H1 (cell line): ENCODE measurements at regions not wholly inside any gene's neighbourhood (a gene's known extent, or its start where the extent isn't known, plus 50 kb on each side); places are given as distances from the start of the nearest gene placed in this dataset.

Source experiments
- CTCF ChIA-PET: fragments of 300-600 bp; sonication (Branson Sonifier 250); formaldehyde crosslinking; loops from one replicate; lab custom pipeline; 2021; ENCODE audit not compliant: partially characterized antibody; lab: Charles Lee
- POLR2A ChIA-PET: fragments of 300-600 bp; sonication (Branson Sonifier 250); formaldehyde crosslinking; loops from one replicate; lab custom pipeline; 2021; ENCODE audit warnings: inconsistent platforms; ENCODE audit not compliant: partially characterized antibody; lab: Charles Lee
- DNase-seq, 2 experiments: peaks; one replicate each; pipeline versions ENCODE4 v3.0.0 to v3.0.0-alpha.2; 2010 to 2022; ENCODE audit warnings: low spot score in 2 of 2, low read depth in 1 of 2, mixed read lengths in 1 of 2
- FAIRE-seq: peaks from 2 replicates; lab custom pipeline; 2011; peaks lifted over from hg19 to GRCh38; lab: Jason Lieb, UNC
- H2AFZ ChIP-seq: 2 replicates; pipeline ENCODE4 v1.8.1; 2012; ENCODE audit warnings: low read length, inconsistent platforms
- H2AK5ac ChIP-seq: 2 replicates; pipeline ENCODE4 v1.6.1; 2013; ENCODE audit warnings: low read depth, low read length
- H2BK120ac ChIP-seq: replicated peaks from 2 replicates; pipeline ENCODE3; 2013; ENCODE audit warnings: low read depth, low read length, inconsistent platforms
- H2BK12ac ChIP-seq: 2 replicates; pipeline ENCODE4 v1.6.1; 2013; ENCODE audit warnings: low read depth, low read length
- H2BK15ac ChIP-seq: 2 replicates; pipeline ENCODE4 v1.6.1; 2013; ENCODE audit warnings: low read length
- H2BK20ac ChIP-seq: 2 replicates; pipeline ENCODE4 v1.6.1; 2013; ENCODE audit warnings: low read length
- H2BK5ac ChIP-seq: 2 replicates; pipeline ENCODE4 v1.6.1; 2013; ENCODE audit warnings: low read depth, low read length
- H3K14ac ChIP-seq: 2 replicates; pipeline ENCODE4 v1.6.1; 2013; ENCODE audit warnings: inconsistent platforms; ENCODE audit not compliant: insufficient read length
- H3K18ac ChIP-seq: 2 replicates; pipeline ENCODE4 v1.6.1; 2013; ENCODE audit warnings: low read length; ENCODE audit errors: extremely low read depth
- H3K23ac ChIP-seq: 2 replicates; pipeline ENCODE4 v1.6.1; 2013; ENCODE audit warnings: inconsistent platforms; ENCODE audit not compliant: insufficient read length
- H3K23me2 ChIP-seq: 2 replicates; pipeline ENCODE4 v1.6.1; 2013; ENCODE audit warnings: low read depth, low read length
- H3K27ac ChIP-seq: 2 replicates; pipeline ENCODE4 v1.6.1; 2011; ENCODE audit warnings: low read depth, low read length, inconsistent platforms
- H3K27me3 ChIP-seq, 4 experiments: replicated peaks in 1 of 4; 1 replicate in 1 of 4; 2 replicates in 3 of 4; pipeline versions ENCODE4 v1.6.1 to v1.8.1; 2011 to 2013; ENCODE audit warnings: low read length in 3 of 4, mild to moderate bottlenecking in 3 of 4, inconsistent platforms in 2 of 4, mixed read lengths in 2 of 4, moderate library complexity in 1 of 4; ENCODE audit not compliant: control insufficient read depth in 3 of 4, insufficient read depth in 3 of 4; ENCODE audit errors: extremely low read depth in 1 of 4
- H3K36me3 ChIP-seq, 4 experiments: 2 replicates each; pipeline versions ENCODE4 v1.6.1 to v1.8.1; 2011 to 2013; ENCODE audit warnings: mild to moderate bottlenecking in 4 of 4, low read length in 3 of 4, moderate library complexity in 2 of 4, control low read depth in 1 of 4, inconsistent platforms in 1 of 4; ENCODE audit not compliant: insufficient read depth in 4 of 4, control insufficient read depth in 2 of 4
- H3K4ac ChIP-seq: replicated peaks from 2 replicates; pipeline ENCODE3; 2013; ENCODE audit warnings: low read length, low read depth, mixed read lengths, inconsistent platforms; ENCODE audit not compliant: insufficient read length
- H3K4me1 ChIP-seq, 4 experiments: replicated peaks in 1 of 4; 1 replicate in 1 of 4; 2 replicates in 3 of 4; pipeline versions ENCODE4 v1.6.1 to v1.8.1; 2011 to 2013; ENCODE audit warnings: low read length in 3 of 4, inconsistent platforms in 2 of 4, mixed read lengths in 1 of 4; ENCODE audit not compliant: insufficient read depth in 4 of 4, control insufficient read depth in 3 of 4
- H3K4me2 ChIP-seq, 2 experiments: 2 replicates each; pipeline versions ENCODE4 v1.6.1 to v1.8.1; 2011 to 2013; ENCODE audit warnings: low read depth in 2 of 2, low read length in 2 of 2, control low read depth in 1 of 2, inconsistent platforms in 1 of 2, mild to moderate bottlenecking in 1 of 2; ENCODE audit not compliant: insufficient read depth in 1 of 2
- H3K4me3 ChIP-seq, 4 experiments: fragments of 200-600, 300-600 bp in 1 of 4; sonication (generic), shearing (Covaris generic), sonication (Bioruptor Twin) in 1 of 4; 2 replicates each; pipeline versions ENCODE4 v1.5.1 to v1.8.1; 2011 to 2016; ENCODE audit warnings: low read length in 4 of 4, low read depth in 3 of 4, control low read depth in 2 of 4, inconsistent platforms in 2 of 4, mild to moderate bottlenecking in 2 of 4, mixed read lengths in 1 of 4, moderate library complexity in 1 of 4; ENCODE audit not compliant: insufficient read depth in 2 of 4; ENCODE audit errors: extremely low read depth in 1 of 4
- H3K56ac ChIP-seq: replicated peaks from 2 replicates; pipeline ENCODE3; 2013; ENCODE audit warnings: low read depth, mild to moderate bottlenecking, mixed read lengths, low read length, inconsistent platforms; ENCODE audit not compliant: insufficient read length
- H3K79me1 ChIP-seq: 2 replicates; pipeline ENCODE4 v1.6.1; 2013; ENCODE audit warnings: low read depth, low read length, control low read depth
- H3K79me2 ChIP-seq, 2 experiments: 2 replicates each; pipeline versions ENCODE4 v1.6.1 to v1.8.1; 2012 to 2013; ENCODE audit warnings: low read length in 2 of 2, mild to moderate bottlenecking in 2 of 2, inconsistent platforms in 1 of 2; ENCODE audit not compliant: insufficient read depth in 2 of 2, control insufficient read depth in 1 of 2
- H3K9ac ChIP-seq, 4 experiments: replicated peaks in 1 of 4; 1 replicate in 1 of 4; 2 replicates in 3 of 4; pipeline versions ENCODE4 v1.6.1 to v1.8.1; 2011 to 2013; ENCODE audit warnings: low read depth in 3 of 4, low read length in 3 of 4, control low read depth in 2 of 4, mild to moderate bottlenecking in 2 of 4, moderate library complexity in 2 of 4, inconsistent platforms in 1 of 4; ENCODE audit errors: extremely low read depth in 1 of 4
- H3K9me3 ChIP-seq, 2 experiments: 2 replicates each; pipeline versions ENCODE4 v1.6.1 to v1.8.1; 2012 to 2013; ENCODE audit warnings: mild to moderate bottlenecking in 2 of 2, moderate library complexity in 2 of 2, control low read depth in 1 of 2, inconsistent platforms in 1 of 2, low read depth in 1 of 2, low read length in 1 of 2, mixed read lengths in 1 of 2; ENCODE audit not compliant: insufficient read depth in 2 of 2
- H4K20me1 ChIP-seq, 2 experiments: replicated peaks in 1 of 2; 2 replicates each; pipeline versions ENCODE3 to v1.8.1; 2011 to 2013; ENCODE audit warnings: inconsistent platforms in 2 of 2, low read length in 2 of 2, mild to moderate bottlenecking in 1 of 2; ENCODE audit not compliant: insufficient read depth in 2 of 2, control insufficient read depth in 1 of 2
- H4K5ac ChIP-seq: 2 replicates; pipeline ENCODE4 v1.6.1; 2013; ENCODE audit warnings: low read length, low read depth, mixed read lengths, inconsistent platforms; ENCODE audit not compliant: insufficient read length
- H4K8ac ChIP-seq: 2 replicates; pipeline ENCODE4 v1.8.0; 2013; ENCODE audit warnings: mild to moderate bottlenecking, moderate library complexity, low read length, inconsistent platforms; ENCODE audit not compliant: insufficient read depth; ENCODE audit errors: extremely low read depth
- H4K91ac ChIP-seq: replicated peaks from 2 replicates; pipeline ENCODE3; 2013; ENCODE audit warnings: low read length, mixed read lengths, inconsistent platforms; ENCODE audit not compliant: insufficient read length
- ASH2L ChIP-seq: fragments of 200-600, 300-600 bp; sonication (generic); IDR thresholded peaks from one replicate; pipeline ENCODE4 v1.7.1; 2017; ENCODE audit warnings: low read length
- CBX5 ChIP-seq: fragments of 300-800, 300-1000 bp; sonication (generic); IDR thresholded peaks from 2 replicates; pipeline ENCODE4 v1.7.1; 2016; ENCODE audit warnings: antibody characterized with exemption, low read length, low read depth
- EP300 ChIP-seq, 2 experiments: IDR thresholded peaks; 1 replicate in 1 of 2; 2 replicates in 1 of 2; pipeline ENCODE4 v1.6.1; 2011 to 2012; ENCODE audit warnings: low read depth in 2 of 2, low read length in 2 of 2, mild to moderate bottlenecking in 2 of 2, borderline replicate concordance in 1 of 2, inconsistent platforms in 1 of 2, moderate library complexity in 1 of 2
- GTF2F1 ChIP-seq: IDR thresholded peaks from 2 replicates; pipeline ENCODE4 v1.6.1; 2012; ENCODE audit warnings: low read depth, low read length, improper control_type of control experiment, borderline replicate concordance
- JUN ChIP-seq: IDR thresholded peaks from 2 replicates; pipeline ENCODE4 v1.6.1; 2011; ENCODE audit warnings: low read depth, mild to moderate bottlenecking, improper control_type of control experiment, low read length
- NANOG ChIP-seq: IDR thresholded peaks from 2 replicates; pipeline ENCODE4 v1.6.1; 2011; ENCODE audit warnings: low read length, low read depth, mild to moderate bottlenecking, inconsistent platforms; ENCODE audit not compliant: insufficient read depth, poor library complexity, severe bottlenecking
- RBBP5 ChIP-seq: IDR thresholded peaks from 2 replicates; pipeline ENCODE4 v1.7.1; 2012; ENCODE audit warnings: low read depth, mild to moderate bottlenecking, inconsistent platforms, low read length, moderate library complexity, borderline replicate concordance
- RFX5 ChIP-seq: IDR thresholded peaks from 2 replicates; pipeline ENCODE4 v1.6.1; 2011; ENCODE audit warnings: low read depth, low read length, improper control_type of control experiment, borderline replicate concordance
- SP2 ChIP-seq: IDR thresholded peaks from 2 replicates; pipeline ENCODE4 v1.6.1; 2012; ENCODE audit warnings: mild to moderate bottlenecking, low read length, inconsistent platforms
- SUZ12 ChIP-seq: fragments of 200-600 bp; sonication (generic); IDR thresholded peaks from 2 replicates; pipeline ENCODE4 v1.6.1; 2012; ENCODE audit warnings: mild to moderate bottlenecking, inconsistent platforms, low read length, moderate library complexity, mixed read lengths
- TBP ChIP-seq: IDR thresholded peaks from 2 replicates; pipeline ENCODE4 v1.6.1; 2011; ENCODE audit warnings: low read depth, low read length, improper control_type of control experiment
- ZNF274 ChIP-seq: IDR thresholded peaks from 2 replicates; pipeline ENCODE4 v1.7.0; 2012; ENCODE audit warnings: low read length, borderline replicate concordance; ENCODE audit errors: extremely low read depth
- WGBS, 2 experiments: shearing (Covaris generic) in 1 of 2; methylation state at CpG; one replicate each; pipeline versions ENCODE4 v1.1.6 to v1.1.7; 2013 to 2015; ENCODE audit warnings: low lambda C conversion rate in 2 of 2, mixed read lengths in 2 of 2, inconsistent platforms in 1 of 2, low coverage in 1 of 2, missing lambda C conversion rate in 1 of 2; ENCODE audit not compliant: insufficient replicate concordance in 2 of 2, insufficient coverage in 1 of 2, insufficient read length in 1 of 2; ENCODE audit errors: extremely low coverage in 1 of 2, missing lambda C conversion rate in 1 of 2; 5-methylcytosine and 5-hydroxymethylcytosine counted together
- TF ChIP-seq, protein P1 (sequence below): IDR thresholded peaks from 2 replicates; pipeline ENCODE4 v1.6.1; 2012; ENCODE audit warnings: inconsistent platforms

DNA sequence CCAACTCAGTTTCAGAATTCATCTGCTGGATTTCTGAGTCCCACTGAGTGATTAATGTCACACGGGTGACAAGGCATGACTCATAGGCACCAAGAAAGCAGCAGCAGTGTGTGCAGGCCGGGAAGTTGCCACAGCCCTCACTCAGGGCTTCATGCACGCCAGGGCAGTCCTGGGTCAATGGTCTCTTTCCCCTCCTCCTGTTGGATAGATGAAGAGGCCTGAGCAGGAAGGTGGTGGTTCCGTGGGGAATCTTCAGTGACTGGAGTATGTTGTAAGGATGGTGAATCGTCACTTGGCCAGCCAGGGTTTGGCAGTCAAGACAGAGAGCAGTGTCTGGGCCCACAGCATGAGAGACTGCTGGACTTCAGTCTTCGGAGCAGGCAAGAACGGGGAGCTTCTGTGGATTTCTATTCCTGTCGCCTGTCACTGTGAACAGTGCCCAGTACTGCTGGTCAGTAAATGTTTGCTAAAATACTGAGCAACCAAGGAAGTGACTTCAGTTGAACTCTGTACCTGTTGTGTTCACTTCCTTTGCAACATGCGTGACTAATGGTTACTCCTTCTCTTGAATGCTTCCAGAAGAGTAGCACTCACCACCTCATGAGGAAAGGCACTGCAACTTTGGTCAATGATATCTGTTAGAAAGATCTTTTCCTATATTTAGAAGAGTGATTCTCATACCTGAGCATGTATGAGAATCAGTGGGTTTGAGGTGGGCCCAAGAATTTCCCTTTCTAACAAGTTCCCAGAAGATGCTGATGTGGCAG is 62.0 kb upstream of the CD93 start:
- H3K4ac ChIP-seq = no peak overlapping the region
- POLR2A ChIA-PET = no interaction called here
- H2BK20ac ChIP-seq = no peak overlapping the region
- no peak overlapping the region for H3K4me3 ChIP-seq
- H3K36me3 ChIP-seq = no peaks in the 10 kb centered on the region
- no peak overlapping the region for H4K5ac ChIP-seq
- no peak overlapping the region for H2AK5ac ChIP-seq
- H3K9ac ChIP-seq = no peak overlapping the region
- H3K4me2 ChIP-seq = no peak overlapping the region
- H3K56ac ChIP-seq = no peak overlapping the region
- CTCF ChIA-PET = interaction anchor here (0.7 kb wide), 1 partner anchor 33 kb away, joined by 3 read pairs; no protein-coding TSS in a partner anchor
- H2BK120ac ChIP-seq = no peak overlapping the region
- no peak overlapping the region for H3K23ac ChIP-seq
- H3K27ac ChIP-seq = no peak overlapping the region
- no peak overlapping the region for H4K8ac ChIP-seq
- no peak overlapping the region for H2AFZ ChIP-seq
- H2BK15ac ChIP-seq = no peak overlapping the region
- no peaks in the 10 kb centered on the region for H3K9me3 ChIP-seq
- H3K18ac ChIP-seq = no peak overlapping the region
- FAIRE-seq (no peak), DNase-seq (no peak)
- no peak overlapping the region for H4K91ac ChIP-seq
- H4K20me1 ChIP-seq = no peaks in the 10 kb centered on the region
- no peak overlapping the region for H3K14ac ChIP-seq
- no peaks in the 10 kb centered on the region for H3K27me3 ChIP-seq
- H3K79me1 ChIP-seq = no peaks in the 10 kb centered on the region
- H3K23me2 ChIP-seq = peaks cover 2% of the 10 kb centered on the region; the same call in 1 of the 2 replicates
- WGBS, 2 experiments = 91% methylated on average over 9 of the region's 9 CpGs; no CpG with 5 or more reads in 1 of the 2 experiments
- no peak for TF ChIP-seq CBX5
- TF ChIP-seq TBP = no peak
- no peak for TF ChIP-seq EP300 (IDR thresholded peaks at IDR 0.05; ENCODE audit: borderline replicate concordance in 1 of 2, low read depth in 2 of 2, low read length in 2 of 2)
- no peak for TF ChIP-seq RFX5
- no peak for TF ChIP-seq SUZ12
- TF ChIP-seq, protein P1, sequence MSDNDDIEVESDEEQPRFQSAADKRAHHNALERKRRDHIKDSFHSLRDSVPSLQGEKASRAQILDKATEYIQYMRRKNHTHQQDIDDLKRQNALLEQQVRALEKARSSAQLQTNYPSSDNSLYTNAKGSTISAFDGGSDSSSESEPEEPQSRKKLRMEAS = no peak
- TF ChIP-seq RBBP5 = no peak
- TF ChIP-seq GTF2F1 = no peak
- no peak for TF ChIP-seq ASH2L
- no peak for TF ChIP-seq SP2
- TF ChIP-seq JUN = no peak
- TF ChIP-seq ZNF274 = no peak
- TF ChIP-seq NANOG = no peak
- H2BK12ac ChIP-seq = no peak overlapping the region
- H3K79me2 ChIP-seq = no peaks in the 10 kb centered on the region
- no peak overlapping the region for H2BK5ac ChIP-seq
- H3K4me1 ChIP-seq = peaks cover 0 to 3% (median 0%) of the 10 kb centered on the region in 4 experiments; a peak in 2 of 7 replicates
